ENCODE measurements at regions not wholly inside any gene's neighbourhood (a gene's known extent, or its start where the extent isn't known, plus 50 kb on each side); places are given as distances from the start of the nearest gene placed in this dataset.

- H3K9me3 Mint-ChIP-seq = no peaks in the 10 kb centered on the region
- Histone ChIP-seq H3K9me3 (ENCODE audit: control insufficient read depth in 1 of 2, insufficient read depth in 1 of 2, low read length in 2 of 2) (no peaks in the 10 kb centered on the region), H3K27me3 (ENCODE audit: control insufficient read depth in 1 of 2, insufficient read depth in 2 of 2, low read length in 2 of 2) (no peaks in the 10 kb centered on the region), H3K36me3 (ENCODE audit: insufficient read depth, low read length) (no peaks in the 10 kb centered on the region), H3K4me3 (ENCODE audit: low read length) (no peak overlapping the region), H3K27ac (ENCODE audit: low read depth in 1 of 2, low read length in 2 of 2) (no peak overlapping the region), H3K4me1 (ENCODE audit: insufficient read depth, low read length) (no peaks in the 10 kb centered on the region)
- H3K36me3 Mint-ChIP-seq (ENCODE audit: low read depth) = no peaks in the 10 kb centered on the region
- no peak overlapping the region for H3K27ac Mint-ChIP-seq
- H3K27me3 Mint-ChIP-seq = peaks cover 19% of the 10 kb centered on the region
- no peak for TF ChIP-seq CTCF (IDR thresholded peaks at IDR 0.05)
- ChIA-PET CTCF (no interaction called here), POLR2A (interaction anchor here (0.6 kb wide), 1 partner anchor 24 kb away, joined by 3 read pairs; no protein-coding TSS in a partner anchor)
- no peak overlapping the region for H3K4me3 Mint-ChIP-seq
- ATAC-seq (ENCODE audit: poor library complexity) (no peak), DNase-seq (no peak)
- H3K4me1 Mint-ChIP-seq (ENCODE audit: low read depth) = no peaks in the 10 kb centered on the region
- intact Hi-C loops (cut with DNase I, micrococcal nuclease) = no loop called here
These were observed 65.9 kb upstream of the SIPA1L2 start for GRCh38 chr1:232695621-232696385.

GRCh38 chr1:232696466-232696865, 66.5 kb upstream of the SIPA1L2 start:
- H3K36me3 Mint-ChIP-seq (ENCODE audit: low read depth) = no peaks in the 10 kb centered on the region
- H3K4me1 ChIP-seq (ENCODE audit: insufficient read depth, low read length) = no peaks in the 10 kb centered on the region
- no peak overlapping the region for H3K4me3 ChIP-seq (ENCODE audit: low read length)
- no peaks in the 10 kb centered on the region for H3K9me3 Mint-ChIP-seq
- TF ChIP-seq CTCF (IDR thresholded peaks at IDR 0.05) = no peak
- no peaks in the 10 kb centered on the region for H3K9me3 ChIP-seq (ENCODE audit: control insufficient read depth in 1 of 2, insufficient read depth in 1 of 2, low read length in 2 of 2)
- no peak overlapping the region for H3K4me3 Mint-ChIP-seq
- ChIA-PET CTCF (no interaction called here), POLR2A (interaction anchor here (0.6 kb wide), 1 partner anchor 25 kb away, joined by 3 read pairs; no protein-coding TSS in a partner anchor)
- H3K27me3 ChIP-seq (ENCODE audit: control insufficient read depth in 1 of 2, insufficient read depth in 2 of 2, low read length in 2 of 2) = no peaks in the 10 kb centered on the region
- H3K27ac Mint-ChIP-seq = no peak overlapping the region
- no peak for DNase-seq
- ATAC-seq (ENCODE audit: poor library complexity) = no peak
- H3K27ac ChIP-seq (ENCODE audit: low read depth in 1 of 2, low read length in 2 of 2) = no peak overlapping the region
- H3K4me1 Mint-ChIP-seq (ENCODE audit: low read depth) = no peaks in the 10 kb centered on the region
- peaks cover 19% of the 10 kb centered on the region for H3K27me3 Mint-ChIP-seq
- no peaks in the 10 kb centered on the region for H3K36me3 ChIP-seq (ENCODE audit: insufficient read depth, low read length)
- intact Hi-C loops (cut with DNase I, micrococcal nuclease) = no loop called here

- no peak for TF ChIP-seq CTCF (IDR thresholded peaks at IDR 0.05)
- no peak overlapping the region for H3K27ac Mint-ChIP-seq
- CTCF ChIA-PET = no interaction called here
- no peak overlapping the region for H3K4me3 Mint-ChIP-seq
- intact Hi-C loops (cut with DNase I, micrococcal nuclease) = no loop called here
- Histone ChIP-seq H3K27ac (ENCODE audit: low read depth in 1 of 2, low read length in 2 of 2) (no peak overlapping the region), H3K9me3 (ENCODE audit: control insufficient read depth in 1 of 2, insufficient read depth in 1 of 2, low read length in 2 of 2) (no peaks in the 10 kb centered on the region), H3K27me3 (ENCODE audit: control insufficient read depth in 1 of 2, insufficient read depth in 2 of 2, low read length in 2 of 2) (no peaks in the 10 kb centered on the region), H3K4me1 (ENCODE audit: insufficient read depth, low read length) (no peaks in the 10 kb centered on the region), H3K36me3 (ENCODE audit: insufficient read depth, low read length) (no peaks in the 10 kb centered on the region), H3K4me3 (ENCODE audit: low read length) (no peak overlapping the region)
- DNase-seq = no peak
- no peaks in the 10 kb centered on the region for H3K4me1 Mint-ChIP-seq (ENCODE audit: low read depth)
- H3K9me3 Mint-ChIP-seq = no peaks in the 10 kb centered on the region
- no peaks in the 10 kb centered on the region for H3K36me3 Mint-ChIP-seq (ENCODE audit: low read depth)
- POLR2A ChIA-PET = no interaction called here
- peaks cover 11% of the 10 kb centered on the region for H3K27me3 Mint-ChIP-seq
- no peak for ATAC-seq (ENCODE audit: poor library complexity)
These were observed 67.4 kb upstream of the SIPA1L2 start for GRCh38 chr1:232697187-232697822.
